K562 (cell line): ENCODE measurements at regions not wholly inside any gene's neighbourhood (a gene's known extent, or its start where the extent isn't known, plus 50 kb on each side); places are given as distances from the start of the nearest gene placed in this dataset.

Experiments
- ETV5 ChIP-seq: sonication (generic); formaldehyde crosslinking; IDR thresholded peaks from 2 replicates; pipeline ENCODE4 v1.4.0; 2020; ENCODE audit warnings: low read depth, mild to moderate bottlenecking, missing genetic modification reagents
- HCFC1 ChIP-seq: IDR thresholded peaks from 2 replicates; pipeline ENCODE4 v1.6.1; 2012; ENCODE audit warnings: low read depth, low read length, improper control_type of control experiment
- SMAD1 ChIP-seq: fragments of 150-350 bp; IDR thresholded peaks from 2 replicates; pipeline ENCODE4 v1.6.1; 2014; ENCODE audit warnings: low read length, low read depth; ENCODE audit not compliant: partially characterized antibody
- ZNF24 ChIP-seq: fragments of 450-650 bp; IDR thresholded peaks from 2 replicates; pipeline ENCODE4 v1.6.1; 2016
- ZNF263 ChIP-seq: sonication (generic); formaldehyde crosslinking; IDR thresholded peaks from 2 replicates; pipeline ENCODE4 v1.8.0; 2022; ENCODE audit warnings: mild to moderate bottlenecking, missing genetic modification reagents, borderline replicate concordance
- TF ChIP-seq, protein P1 (sequence below): fragments of 450-650 bp; IDR thresholded peaks from 2 replicates; pipeline ENCODE4 v1.6.1; 2018; ENCODE audit not compliant: partially characterized antibody
- TF ChIP-seq, protein P2 (sequence below), 2 experiments: fragments of 450-650 bp; formaldehyde crosslinking in 1 of 2; IDR thresholded peaks; 2 replicates each; pipeline versions ENCODE4 v1.4.0 to v1.6.1; 2014 to 2020; ENCODE audit warnings: mild to moderate bottlenecking in 2 of 2, borderline replicate concordance in 1 of 2, low read depth in 1 of 2
- TF ChIP-seq, protein P3 (sequence below), 3 experiments: IDR thresholded peaks in 2 of 3; conservative IDR thresholded peaks in 1 of 3; 2 replicates each; pipeline ENCODE4 v1.5.1; 2011 to 2012; ENCODE audit warnings: low read length in 3 of 3, mild to moderate bottlenecking in 3 of 3, control low read depth in 2 of 3, improper control_type of control experiment in 1 of 3, inconsistent platforms in 1 of 3, low read depth in 1 of 3, mixed read lengths in 1 of 3, moderate library complexity in 1 of 3; ENCODE audit not compliant: insufficient read depth in 2 of 3

DNA sequence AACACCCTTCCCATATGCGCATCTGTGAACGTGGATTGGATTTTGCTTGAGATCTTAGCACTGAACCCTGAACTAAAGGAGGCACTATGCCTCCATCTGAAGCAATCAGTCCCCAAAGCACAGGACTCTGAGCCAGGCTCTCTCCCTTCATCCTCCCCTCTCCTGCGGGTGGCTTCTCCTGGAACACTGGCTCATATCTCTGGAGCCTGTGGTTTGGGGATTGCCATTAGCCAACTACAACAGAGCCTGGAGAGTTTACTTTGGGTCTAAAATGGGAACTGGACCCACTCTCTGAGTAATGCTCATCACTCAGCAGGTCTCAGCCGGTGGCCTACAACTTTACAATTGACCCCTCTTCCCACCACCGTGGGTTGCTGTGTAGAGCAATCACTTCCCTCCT, 190.8 kb upstream of the HES1 start (continued):
- no peak for TF ChIP-seq SMAD1
- TF ChIP-seq ETV5 (CRISPR knock-in tag): no peak
- no peak for TF ChIP-seq ZNF263
- TF ChIP-seq, protein P1, sequence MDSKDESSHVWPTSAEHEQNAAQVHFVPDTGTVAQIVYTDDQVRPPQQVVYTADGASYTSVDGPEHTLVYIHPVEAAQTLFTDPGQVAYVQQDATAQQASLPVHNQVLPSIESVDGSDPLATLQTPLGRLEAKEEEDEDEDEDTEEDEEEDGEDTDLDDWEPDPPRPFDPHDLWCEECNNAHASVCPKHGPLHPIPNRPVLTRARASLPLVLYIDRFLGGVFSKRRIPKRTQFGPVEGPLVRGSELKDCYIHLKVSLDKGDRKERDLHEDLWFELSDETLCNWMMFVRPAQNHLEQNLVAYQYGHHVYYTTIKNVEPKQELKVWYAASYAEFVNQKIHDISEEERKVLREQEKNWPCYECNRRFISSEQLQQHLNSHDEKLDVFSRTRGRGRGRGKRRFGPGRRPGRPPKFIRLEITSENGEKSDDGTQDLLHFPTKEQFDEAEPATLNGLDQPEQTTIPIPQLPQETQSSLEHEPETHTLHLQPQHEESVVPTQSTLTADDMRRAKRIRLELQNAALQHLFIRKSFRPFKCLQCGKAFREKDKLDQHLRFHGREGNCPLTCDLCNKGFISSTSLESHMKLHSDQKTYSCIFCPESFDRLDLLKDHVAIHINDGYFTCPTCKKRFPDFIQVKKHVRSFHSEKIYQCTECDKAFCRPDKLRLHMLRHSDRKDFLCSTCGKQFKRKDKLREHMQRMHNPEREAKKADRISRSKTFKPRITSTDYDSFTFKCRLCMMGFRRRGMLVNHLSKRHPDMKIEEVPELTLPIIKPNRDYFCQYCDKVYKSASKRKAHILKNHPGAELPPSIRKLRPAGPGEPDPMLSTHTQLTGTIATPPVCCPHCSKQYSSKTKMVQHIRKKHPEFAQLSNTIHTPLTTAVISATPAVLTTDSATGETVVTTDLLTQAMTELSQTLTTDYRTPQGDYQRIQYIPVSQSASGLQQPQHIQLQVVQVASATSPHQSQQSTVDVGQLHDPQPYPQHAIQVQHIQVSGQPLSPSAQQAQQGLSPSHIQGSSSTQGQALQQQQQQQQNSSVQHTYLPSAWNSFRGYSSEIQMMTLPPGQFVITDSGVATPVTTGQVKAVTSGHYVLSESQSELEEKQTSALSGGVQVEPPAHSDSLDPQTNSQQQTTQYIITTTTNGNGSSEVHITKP: peak; percentile 30
- TF ChIP-seq ZNF24: no peak
- TF ChIP-seq, protein P2, sequence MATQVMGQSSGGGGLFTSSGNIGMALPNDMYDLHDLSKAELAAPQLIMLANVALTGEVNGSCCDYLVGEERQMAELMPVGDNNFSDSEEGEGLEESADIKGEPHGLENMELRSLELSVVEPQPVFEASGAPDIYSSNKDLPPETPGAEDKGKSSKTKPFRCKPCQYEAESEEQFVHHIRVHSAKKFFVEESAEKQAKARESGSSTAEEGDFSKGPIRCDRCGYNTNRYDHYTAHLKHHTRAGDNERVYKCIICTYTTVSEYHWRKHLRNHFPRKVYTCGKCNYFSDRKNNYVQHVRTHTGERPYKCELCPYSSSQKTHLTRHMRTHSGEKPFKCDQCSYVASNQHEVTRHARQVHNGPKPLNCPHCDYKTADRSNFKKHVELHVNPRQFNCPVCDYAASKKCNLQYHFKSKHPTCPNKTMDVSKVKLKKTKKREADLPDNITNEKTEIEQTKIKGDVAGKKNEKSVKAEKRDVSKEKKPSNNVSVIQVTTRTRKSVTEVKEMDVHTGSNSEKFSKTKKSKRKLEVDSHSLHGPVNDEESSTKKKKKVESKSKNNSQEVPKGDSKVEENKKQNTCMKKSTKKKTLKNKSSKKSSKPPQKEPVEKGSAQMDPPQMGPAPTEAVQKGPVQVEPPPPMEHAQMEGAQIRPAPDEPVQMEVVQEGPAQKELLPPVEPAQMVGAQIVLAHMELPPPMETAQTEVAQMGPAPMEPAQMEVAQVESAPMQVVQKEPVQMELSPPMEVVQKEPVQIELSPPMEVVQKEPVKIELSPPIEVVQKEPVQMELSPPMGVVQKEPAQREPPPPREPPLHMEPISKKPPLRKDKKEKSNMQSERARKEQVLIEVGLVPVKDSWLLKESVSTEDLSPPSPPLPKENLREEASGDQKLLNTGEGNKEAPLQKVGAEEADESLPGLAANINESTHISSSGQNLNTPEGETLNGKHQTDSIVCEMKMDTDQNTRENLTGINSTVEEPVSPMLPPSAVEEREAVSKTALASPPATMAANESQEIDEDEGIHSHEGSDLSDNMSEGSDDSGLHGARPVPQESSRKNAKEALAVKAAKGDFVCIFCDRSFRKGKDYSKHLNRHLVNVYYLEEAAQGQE (IDR thresholded peaks at IDR 0.05; ENCODE audit: borderline replicate concordance): peak; percentile 18
- TF ChIP-seq, protein P2 (CRISPR knock-in tag; IDR thresholded peaks at IDR 0.05; ENCODE audit: low read depth): no peak
- TF ChIP-seq, protein P3, sequence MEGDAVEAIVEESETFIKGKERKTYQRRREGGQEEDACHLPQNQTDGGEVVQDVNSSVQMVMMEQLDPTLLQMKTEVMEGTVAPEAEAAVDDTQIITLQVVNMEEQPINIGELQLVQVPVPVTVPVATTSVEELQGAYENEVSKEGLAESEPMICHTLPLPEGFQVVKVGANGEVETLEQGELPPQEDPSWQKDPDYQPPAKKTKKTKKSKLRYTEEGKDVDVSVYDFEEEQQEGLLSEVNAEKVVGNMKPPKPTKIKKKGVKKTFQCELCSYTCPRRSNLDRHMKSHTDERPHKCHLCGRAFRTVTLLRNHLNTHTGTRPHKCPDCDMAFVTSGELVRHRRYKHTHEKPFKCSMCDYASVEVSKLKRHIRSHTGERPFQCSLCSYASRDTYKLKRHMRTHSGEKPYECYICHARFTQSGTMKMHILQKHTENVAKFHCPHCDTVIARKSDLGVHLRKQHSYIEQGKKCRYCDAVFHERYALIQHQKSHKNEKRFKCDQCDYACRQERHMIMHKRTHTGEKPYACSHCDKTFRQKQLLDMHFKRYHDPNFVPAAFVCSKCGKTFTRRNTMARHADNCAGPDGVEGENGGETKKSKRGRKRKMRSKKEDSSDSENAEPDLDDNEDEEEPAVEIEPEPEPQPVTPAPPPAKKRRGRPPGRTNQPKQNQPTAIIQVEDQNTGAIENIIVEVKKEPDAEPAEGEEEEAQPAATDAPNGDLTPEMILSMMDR (IDR thresholded peaks at IDR 0.05 in 2 of 3, conservative IDR thresholded peaks at IDR 0.05 in 1 of 3; ENCODE audit: insufficient read depth in 2 of 3, low read depth in 1 of 3, low read length in 3 of 3): peak in 1 of 3 experiments; percentile 21; a peak in 1 of 6 replicates
- no peak for TF ChIP-seq HCFC1
